Kidney epithelial cell (primary cell): ENCODE measurements at regions not wholly inside any gene's neighbourhood (a gene's known extent, or its start where the extent isn't known, plus 50 kb on each side); places are given as distances from the start of the nearest gene placed in this dataset.

ENCODE experiments used
- DNase-seq: peaks from one replicate; pipeline ENCODE4 v3.0.0-alpha.2; 2010; ENCODE audit warnings: low read depth
- H3K27me3 ChIP-seq: 2 replicates; pipeline ENCODE4 v1.6.0; 2011; ENCODE audit warnings: low read length; ENCODE audit not compliant: control insufficient read depth, insufficient read depth
- H3K36me3 ChIP-seq: 2 replicates; pipeline ENCODE4 v1.5.1; 2011; ENCODE audit warnings: low read length; ENCODE audit not compliant: control insufficient read depth, insufficient read depth
- H3K4me3 ChIP-seq: 2 replicates; pipeline ENCODE4 v1.5.1; 2011; ENCODE audit warnings: low read depth, mild to moderate bottlenecking, control low read depth, low read length
- CTCF ChIP-seq: IDR thresholded peaks from 2 replicates; pipeline ENCODE4 v1.5.1; 2011; ENCODE audit warnings: mild to moderate bottlenecking, moderate library complexity, low read length, control low read depth, inconsistent platforms; ENCODE audit not compliant: insufficient read depth, poor library complexity, severe bottlenecking

GRCh38 chr2:239873656-239874635, 151.2 kb downstream of the NDUFA10 start:
- DNase-seq = no peak
- TF ChIP-seq CTCF = no peak
- H3K36me3 ChIP-seq = no peaks in the 10 kb centered on the region
- H3K27me3 ChIP-seq = no peaks in the 10 kb centered on the region
- H3K4me3 ChIP-seq = no peak overlapping the region

DNA sequence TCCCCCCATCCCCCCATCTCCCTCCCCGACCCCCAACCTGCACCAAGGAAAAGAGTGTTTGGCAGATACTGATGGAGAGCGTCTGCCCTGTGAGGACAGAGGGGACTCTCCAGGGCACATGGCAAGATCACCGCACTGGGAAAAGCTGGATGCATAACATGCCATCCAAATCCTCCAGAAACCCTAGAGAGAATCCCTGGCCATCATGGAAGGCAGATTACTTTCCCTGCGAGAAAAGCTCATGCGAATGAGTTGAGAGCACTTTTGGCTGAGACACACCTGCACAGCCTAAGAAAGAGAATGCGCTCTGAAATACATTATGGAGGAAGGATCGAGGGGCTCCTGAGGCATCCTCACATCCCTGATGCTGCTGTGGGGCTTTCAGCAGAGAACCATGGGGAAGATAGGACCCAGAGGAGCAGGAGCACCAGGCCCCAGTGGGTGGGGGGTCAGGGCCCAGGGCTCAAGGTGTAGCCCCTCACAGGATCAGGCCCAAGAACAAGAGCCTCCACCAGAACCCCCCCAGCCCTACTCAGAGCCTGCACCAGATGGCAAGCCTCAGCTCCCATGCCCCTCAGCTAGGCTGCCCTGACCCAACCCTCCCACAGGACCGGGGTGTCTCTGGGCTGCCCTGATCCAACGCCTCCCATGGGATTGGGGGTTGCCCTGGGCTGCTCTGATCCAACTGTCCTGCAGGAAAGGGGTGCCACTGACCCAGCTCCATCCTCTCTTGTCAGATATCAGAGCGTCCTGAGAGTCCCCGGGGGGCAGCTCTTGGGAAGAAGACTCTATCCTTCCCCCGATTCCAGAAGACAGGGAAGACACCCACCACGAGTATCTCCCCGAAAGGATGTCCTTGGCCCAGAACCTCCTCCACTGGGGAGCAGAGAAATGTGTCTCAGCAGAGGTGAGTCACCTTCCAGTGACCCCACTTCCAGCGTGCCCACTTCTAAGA, 153.4 kb downstream of the NDUFA10 start:
- no peak for DNase-seq
- H3K36me3 ChIP-seq = no peaks in the 10 kb centered on the region
- TF ChIP-seq CTCF = no peak
- H3K4me3 ChIP-seq = no peak overlapping the region
- H3K27me3 ChIP-seq = no peaks in the 10 kb centered on the region

- no peak for TF ChIP-seq CTCF
- Histone ChIP-seq H3K36me3 (no peaks in the 10 kb centered on the region), H3K27me3 (no peaks in the 10 kb centered on the region), H3K4me3 (no peak overlapping the region)
- no peak for DNase-seq
Measured at GRCh38 chr2:239870863-239871262, 154.3 kb downstream of the NDUFA10 start.

- no peak for DNase-seq
- Histone ChIP-seq H3K27me3 (no peaks in the 10 kb centered on the region), H3K36me3 (no peaks in the 10 kb centered on the region), H3K4me3 (no peak overlapping the region)
- no peak for TF ChIP-seq CTCF
Measured at GRCh38 chr2:239870276-239870675, 154.9 kb downstream of the NDUFA10 start.

DNA sequence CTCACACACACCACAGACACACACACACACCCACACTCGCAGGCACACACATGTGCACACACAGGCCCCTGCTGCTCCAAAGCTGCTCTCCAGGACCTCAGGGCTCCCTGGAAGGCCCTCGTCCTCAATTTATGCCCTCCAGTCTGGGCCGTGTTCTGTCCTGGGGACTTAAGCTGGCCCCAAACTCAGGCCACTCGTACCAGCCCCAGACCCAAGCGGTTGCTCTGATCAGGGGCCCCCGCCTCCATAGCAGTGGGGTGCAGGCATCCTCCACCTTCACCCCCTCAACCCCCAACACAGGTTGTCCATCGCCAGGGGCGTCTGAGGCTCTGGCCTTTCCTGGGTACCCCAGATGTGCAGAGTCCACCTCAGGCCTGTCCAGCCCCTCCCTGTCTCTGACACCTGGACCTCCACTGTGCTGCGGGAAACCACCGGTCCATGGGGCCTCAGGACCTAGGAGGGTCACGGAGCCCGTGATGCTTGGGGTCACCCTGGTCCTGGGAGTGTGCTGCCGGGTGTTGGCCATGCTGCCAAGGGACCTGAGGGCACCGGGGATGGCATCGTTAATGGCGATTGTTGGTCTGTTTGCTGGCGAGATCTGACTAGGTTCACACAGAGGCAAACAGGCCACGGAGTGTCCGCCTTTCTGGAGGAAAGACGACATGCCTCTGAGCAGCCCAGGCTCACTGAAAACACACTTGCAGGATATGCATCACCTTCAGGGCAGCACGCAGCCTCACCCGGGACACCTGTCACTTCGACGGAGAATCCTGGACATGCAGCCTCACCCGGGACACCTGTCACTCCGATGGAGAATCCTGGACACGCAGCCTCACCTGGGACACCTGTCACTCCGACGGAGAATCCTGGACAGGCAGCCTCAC, 155.6 kb downstream of the NDUFA10 start:
- Histone ChIP-seq H3K4me3 (no peak overlapping the region), H3K36me3 (no peaks in the 10 kb centered on the region), H3K27me3 (no peaks in the 10 kb centered on the region)
- no peak for DNase-seq
- TF ChIP-seq CTCF = no peak
